Panc1 (cell line): ENCODE measurements at regions not wholly inside any gene's neighbourhood (a gene's known extent, or its start where the extent isn't known, plus 50 kb on each side); places are given as distances from the start of the nearest gene placed in this dataset.

ENCODE experiments used
- ATAC-seq: fragments of 200-7000 bp; cut with Tn5 transposase; 2 replicates; pipeline ENCODE4 v1.9.1; 2020; ENCODE audit warnings: mild to moderate bottlenecking, moderate library complexity
- BruUV-seq: library from RNA; stranded (reverse); fragments of 400-500 nt; replicated peaks from 2 replicates; lab custom pipeline; 2021; lab: Mats Ljungman, UMichigan
- CTCF ChIA-PET: fragments of 300-600 bp; sonication (Branson Sonifier 250); formaldehyde crosslinking; loops from one replicate; lab custom pipeline; 2022; ENCODE audit warnings: antibody characterized with exemption; lab: Charles Lee
- POLR2A ChIA-PET: fragments of 300-600 bp; sonication (Branson Sonifier 250); formaldehyde crosslinking; loops from one replicate; lab custom pipeline; 2022; ENCODE audit warnings: antibody characterized with exemption; lab: Charles Lee
- DNase-seq: peaks from one replicate; pipeline ENCODE4 v3.0.0-alpha.2; 2010; ENCODE audit warnings: low read depth, low spot score
- H3K27ac ChIP-seq: 2 replicates; pipeline ENCODE4 v1.5.1; 2011; ENCODE audit warnings: mild to moderate bottlenecking, low read length, inconsistent platforms
- H3K27me3 ChIP-seq: fragments of 200-500 bp; sonication (Bioruptor generic); 2 replicates; pipeline ENCODE4 v1.6.0; 2014; ENCODE audit warnings: low read length, inconsistent platforms; ENCODE audit not compliant: control insufficient read depth, insufficient read depth
- H3K36me3 ChIP-seq: fragments of 200-500 bp; sonication (Bioruptor generic); 2 replicates; pipeline ENCODE4 v1.5.1; 2014; ENCODE audit warnings: inconsistent platforms, mild to moderate bottlenecking, low read length, moderate library complexity; ENCODE audit not compliant: control insufficient read depth, insufficient read depth
- H3K4me1 ChIP-seq: 2 replicates; pipeline ENCODE4 v1.5.1; 2011; ENCODE audit warnings: inconsistent platforms, mild to moderate bottlenecking, low read length, moderate library complexity; ENCODE audit not compliant: control insufficient read depth, insufficient read depth
- H3K4me3 ChIP-seq, 2 experiments: 2 replicates each; pipeline ENCODE4 v1.5.1; 2011 to 2012; ENCODE audit warnings: low read depth in 2 of 2, low read length in 2 of 2, mild to moderate bottlenecking in 2 of 2, inconsistent platforms in 1 of 2, moderate library complexity in 1 of 2
- H3K9me3 ChIP-seq: fragments of 200-500 bp; sonication (Bioruptor generic); 2 replicates; pipeline ENCODE4 v1.5.1; 2014; ENCODE audit warnings: low read depth, mild to moderate bottlenecking, inconsistent platforms, low read length, moderate library complexity; ENCODE audit not compliant: control insufficient read depth, insufficient read depth
- POLR2AphosphoS5 ChIP-seq: IDR thresholded peaks from 2 replicates; pipeline ENCODE4 v1.6.1; 2012; ENCODE audit warnings: mild to moderate bottlenecking, low read depth, low read length, moderate library complexity
- SIN3A ChIP-seq: IDR thresholded peaks from 2 replicates; pipeline ENCODE4 v1.6.1; 2012; ENCODE audit warnings: low read depth, mild to moderate bottlenecking, low read length, moderate library complexity, borderline replicate concordance; ENCODE audit not compliant: insufficient read depth
- TCF7L2 ChIP-seq: IDR thresholded peaks from 2 replicates; pipeline ENCODE4 v1.6.1; 2011; ENCODE audit warnings: mild to moderate bottlenecking, low read depth, low read length, inconsistent platforms
- in situ Hi-C: cut with HindIII; loops from 2 replicates; pipeline ENCODE4 v1.10.0; 2016; ENCODE audit warnings: low sequenced_read_pairs, low pct_unique_long_range_greater_than_20kb
- intact Hi-C: fragments of 100-400 bp; cut with micrococcal nuclease; formaldehyde crosslinking; loops from one replicate; pipeline ENCODE4 v1.10.0; 2022; ENCODE audit not compliant: unreplicated experiment
- TF ChIP-seq, protein P1 (sequence below): fragments of 450-650 bp; IDR thresholded peaks from 2 replicates; pipeline ENCODE4 v1.5.1; 2017; ENCODE audit warnings: mild to moderate bottlenecking
- TF ChIP-seq, protein P2 (sequence below), 2 experiments: IDR thresholded peaks; 2 replicates each; pipeline ENCODE4 v1.6.1; 2011 to 2012; ENCODE audit warnings: low read depth in 2 of 2, control low read depth in 1 of 2, low read length in 1 of 2, mild to moderate bottlenecking in 1 of 2, moderate library complexity in 1 of 2; ENCODE audit not compliant: insufficient read depth in 1 of 2

- DNase-seq: no peak
- in situ Hi-C loops (no loop called here), intact Hi-C loops (no loop called here)
- Histone ChIP-seq H3K9me3 (no peaks in the 10 kb centered on the region), H3K36me3 (no peaks in the 10 kb centered on the region), H3K4me3 (no peak overlapping the region), H3K4me1 (no peaks in the 10 kb centered on the region), H3K27me3 (no peaks in the 10 kb centered on the region), H3K27ac (no peak overlapping the region)
- TF ChIP-seq, protein P1, sequence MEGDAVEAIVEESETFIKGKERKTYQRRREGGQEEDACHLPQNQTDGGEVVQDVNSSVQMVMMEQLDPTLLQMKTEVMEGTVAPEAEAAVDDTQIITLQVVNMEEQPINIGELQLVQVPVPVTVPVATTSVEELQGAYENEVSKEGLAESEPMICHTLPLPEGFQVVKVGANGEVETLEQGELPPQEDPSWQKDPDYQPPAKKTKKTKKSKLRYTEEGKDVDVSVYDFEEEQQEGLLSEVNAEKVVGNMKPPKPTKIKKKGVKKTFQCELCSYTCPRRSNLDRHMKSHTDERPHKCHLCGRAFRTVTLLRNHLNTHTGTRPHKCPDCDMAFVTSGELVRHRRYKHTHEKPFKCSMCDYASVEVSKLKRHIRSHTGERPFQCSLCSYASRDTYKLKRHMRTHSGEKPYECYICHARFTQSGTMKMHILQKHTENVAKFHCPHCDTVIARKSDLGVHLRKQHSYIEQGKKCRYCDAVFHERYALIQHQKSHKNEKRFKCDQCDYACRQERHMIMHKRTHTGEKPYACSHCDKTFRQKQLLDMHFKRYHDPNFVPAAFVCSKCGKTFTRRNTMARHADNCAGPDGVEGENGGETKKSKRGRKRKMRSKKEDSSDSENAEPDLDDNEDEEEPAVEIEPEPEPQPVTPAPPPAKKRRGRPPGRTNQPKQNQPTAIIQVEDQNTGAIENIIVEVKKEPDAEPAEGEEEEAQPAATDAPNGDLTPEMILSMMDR: no peak
- TF ChIP-seq TCF7L2: no peak
- no peak for TF ChIP-seq POLR2AphosphoS5
- TF ChIP-seq SIN3A: no peak
- TF ChIP-seq, protein P2, sequence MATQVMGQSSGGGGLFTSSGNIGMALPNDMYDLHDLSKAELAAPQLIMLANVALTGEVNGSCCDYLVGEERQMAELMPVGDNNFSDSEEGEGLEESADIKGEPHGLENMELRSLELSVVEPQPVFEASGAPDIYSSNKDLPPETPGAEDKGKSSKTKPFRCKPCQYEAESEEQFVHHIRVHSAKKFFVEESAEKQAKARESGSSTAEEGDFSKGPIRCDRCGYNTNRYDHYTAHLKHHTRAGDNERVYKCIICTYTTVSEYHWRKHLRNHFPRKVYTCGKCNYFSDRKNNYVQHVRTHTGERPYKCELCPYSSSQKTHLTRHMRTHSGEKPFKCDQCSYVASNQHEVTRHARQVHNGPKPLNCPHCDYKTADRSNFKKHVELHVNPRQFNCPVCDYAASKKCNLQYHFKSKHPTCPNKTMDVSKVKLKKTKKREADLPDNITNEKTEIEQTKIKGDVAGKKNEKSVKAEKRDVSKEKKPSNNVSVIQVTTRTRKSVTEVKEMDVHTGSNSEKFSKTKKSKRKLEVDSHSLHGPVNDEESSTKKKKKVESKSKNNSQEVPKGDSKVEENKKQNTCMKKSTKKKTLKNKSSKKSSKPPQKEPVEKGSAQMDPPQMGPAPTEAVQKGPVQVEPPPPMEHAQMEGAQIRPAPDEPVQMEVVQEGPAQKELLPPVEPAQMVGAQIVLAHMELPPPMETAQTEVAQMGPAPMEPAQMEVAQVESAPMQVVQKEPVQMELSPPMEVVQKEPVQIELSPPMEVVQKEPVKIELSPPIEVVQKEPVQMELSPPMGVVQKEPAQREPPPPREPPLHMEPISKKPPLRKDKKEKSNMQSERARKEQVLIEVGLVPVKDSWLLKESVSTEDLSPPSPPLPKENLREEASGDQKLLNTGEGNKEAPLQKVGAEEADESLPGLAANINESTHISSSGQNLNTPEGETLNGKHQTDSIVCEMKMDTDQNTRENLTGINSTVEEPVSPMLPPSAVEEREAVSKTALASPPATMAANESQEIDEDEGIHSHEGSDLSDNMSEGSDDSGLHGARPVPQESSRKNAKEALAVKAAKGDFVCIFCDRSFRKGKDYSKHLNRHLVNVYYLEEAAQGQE (IDR thresholded peaks at IDR 0.05; ENCODE audit: insufficient read depth in 1 of 2, low read depth in 2 of 2, low read length in 1 of 2): no peak
- BruUV-seq: no TSS peak
- POLR2A ChIA-PET: no interaction called here
- CTCF ChIA-PET: interaction anchor here (0.6 kb wide), 1 partner anchor 390 kb away, joined by 3 read pairs; no protein-coding TSS in a partner anchor
- no peak for ATAC-seq
These were observed 382.7 kb downstream of the ENC1 start for GRCh38 chr5:74257645-74258313.

GRCh38 chr5:74257060-74257527 is 383.4 kb downstream of the ENC1 start:
- Histone ChIP-seq H3K27me3 (no peaks in the 10 kb centered on the region), H3K9me3 (no peaks in the 10 kb centered on the region), H3K36me3 (no peaks in the 10 kb centered on the region), H3K4me3 (no peak overlapping the region), H3K4me1 (no peaks in the 10 kb centered on the region), H3K27ac (no peak overlapping the region)
- no TSS peak for BruUV-seq
- in situ Hi-C loops: no loop called here
- ChIA-PET POLR2A (no interaction called here), CTCF (interaction anchor here (0.6 kb wide), 1 partner anchor 390 kb away, joined by 3 read pairs; no protein-coding TSS in a partner anchor)
- intact Hi-C loops: no loop called here
- ATAC-seq (no peak), DNase-seq (no peak)
- no peak for TF ChIP-seq POLR2AphosphoS5
- TF ChIP-seq, protein P1: no peak
- no peak for TF ChIP-seq TCF7L2
- TF ChIP-seq, protein P2 (IDR thresholded peaks at IDR 0.05; ENCODE audit: insufficient read depth in 1 of 2, low read depth in 2 of 2, low read length in 1 of 2): no peak
- TF ChIP-seq SIN3A: no peak
